GM10266 (cell line): ENCODE measurements at regions not wholly inside any gene's neighbourhood (a gene's known extent, or its start where the extent isn't known, plus 50 kb on each side); places are given as distances from the start of the nearest gene placed in this dataset.

Experiments
- DNase-seq: peaks from one replicate; pipeline ENCODE4 v3.0.0; 2012; ENCODE audit errors: extremely low spot score
- TF ChIP-seq, protein P1 (sequence below): IDR thresholded peaks from 2 replicates; pipeline ENCODE4 v1.5.1; 2012; ENCODE audit warnings: mild to moderate bottlenecking, low read depth; ENCODE audit not compliant: control insufficient read depth, insufficient read depth; ENCODE audit errors: missing control alignments

DNA sequence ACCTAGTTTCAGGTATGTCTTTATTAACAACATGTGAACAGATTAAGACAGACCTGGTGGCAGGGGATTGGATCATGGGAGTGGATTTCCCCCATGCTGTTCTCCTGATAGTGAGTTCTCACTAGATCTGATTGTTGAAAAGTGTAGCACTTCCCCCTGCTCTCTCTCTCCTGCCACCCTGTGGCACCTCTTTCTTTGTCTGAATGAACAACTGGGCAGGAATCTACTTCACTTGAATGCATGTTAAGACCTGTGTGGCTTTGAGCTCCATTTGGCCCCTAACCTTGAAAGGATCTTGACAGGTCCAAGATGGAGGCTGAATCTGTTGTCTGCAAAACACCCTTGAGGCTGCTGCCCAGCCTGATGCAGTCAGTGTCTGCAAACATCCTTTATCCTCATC is 194.4 kb downstream of the RNF144A start:
- DNase-seq, result no peak
- TF ChIP-seq, protein P1, sequence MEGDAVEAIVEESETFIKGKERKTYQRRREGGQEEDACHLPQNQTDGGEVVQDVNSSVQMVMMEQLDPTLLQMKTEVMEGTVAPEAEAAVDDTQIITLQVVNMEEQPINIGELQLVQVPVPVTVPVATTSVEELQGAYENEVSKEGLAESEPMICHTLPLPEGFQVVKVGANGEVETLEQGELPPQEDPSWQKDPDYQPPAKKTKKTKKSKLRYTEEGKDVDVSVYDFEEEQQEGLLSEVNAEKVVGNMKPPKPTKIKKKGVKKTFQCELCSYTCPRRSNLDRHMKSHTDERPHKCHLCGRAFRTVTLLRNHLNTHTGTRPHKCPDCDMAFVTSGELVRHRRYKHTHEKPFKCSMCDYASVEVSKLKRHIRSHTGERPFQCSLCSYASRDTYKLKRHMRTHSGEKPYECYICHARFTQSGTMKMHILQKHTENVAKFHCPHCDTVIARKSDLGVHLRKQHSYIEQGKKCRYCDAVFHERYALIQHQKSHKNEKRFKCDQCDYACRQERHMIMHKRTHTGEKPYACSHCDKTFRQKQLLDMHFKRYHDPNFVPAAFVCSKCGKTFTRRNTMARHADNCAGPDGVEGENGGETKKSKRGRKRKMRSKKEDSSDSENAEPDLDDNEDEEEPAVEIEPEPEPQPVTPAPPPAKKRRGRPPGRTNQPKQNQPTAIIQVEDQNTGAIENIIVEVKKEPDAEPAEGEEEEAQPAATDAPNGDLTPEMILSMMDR, result no peak

DNA sequence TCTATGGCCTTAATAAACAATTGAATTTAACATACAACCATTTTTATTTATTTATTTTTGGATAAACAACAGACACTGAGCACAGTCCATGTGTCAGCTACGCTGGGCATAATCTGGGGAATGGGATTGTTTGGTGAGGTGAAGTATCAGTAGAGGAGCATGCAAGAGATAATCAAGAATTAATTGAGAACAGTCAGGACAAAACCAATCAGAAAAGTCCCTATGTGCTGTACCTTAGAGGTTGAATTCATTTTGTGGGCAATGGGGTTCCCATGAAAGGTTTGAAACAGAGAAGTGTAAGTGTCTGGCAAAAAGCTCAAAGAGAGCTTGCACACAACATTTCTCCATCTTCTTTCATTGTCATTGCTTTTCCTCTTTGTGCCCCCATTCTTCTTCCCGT is 198.2 kb downstream of the RNF144A start:
- TF ChIP-seq, protein P1, result no peak
- DNase-seq, result no peak

DNA sequence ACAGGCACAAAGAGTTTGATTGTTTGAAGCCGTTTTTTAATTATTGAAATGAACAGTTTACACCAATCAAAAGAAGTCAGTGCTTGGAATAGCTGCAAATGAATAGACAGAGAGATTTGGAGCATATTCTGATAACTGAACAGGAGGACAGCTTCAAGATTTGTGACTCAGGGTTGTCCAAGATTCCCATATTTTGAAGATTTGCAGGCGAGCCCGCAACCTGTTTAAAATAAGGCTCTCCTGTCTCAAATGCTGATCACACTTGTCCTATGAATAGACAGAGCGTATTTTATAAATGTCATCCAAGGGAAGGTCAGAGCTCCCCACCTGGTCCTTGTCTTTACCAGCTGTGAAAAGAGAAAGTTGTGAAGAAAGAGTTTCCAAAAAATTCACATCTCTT is 198.7 kb downstream of the RNF144A start:
- DNase-seq, result no peak
- TF ChIP-seq, protein P1, result no peak

DNA sequence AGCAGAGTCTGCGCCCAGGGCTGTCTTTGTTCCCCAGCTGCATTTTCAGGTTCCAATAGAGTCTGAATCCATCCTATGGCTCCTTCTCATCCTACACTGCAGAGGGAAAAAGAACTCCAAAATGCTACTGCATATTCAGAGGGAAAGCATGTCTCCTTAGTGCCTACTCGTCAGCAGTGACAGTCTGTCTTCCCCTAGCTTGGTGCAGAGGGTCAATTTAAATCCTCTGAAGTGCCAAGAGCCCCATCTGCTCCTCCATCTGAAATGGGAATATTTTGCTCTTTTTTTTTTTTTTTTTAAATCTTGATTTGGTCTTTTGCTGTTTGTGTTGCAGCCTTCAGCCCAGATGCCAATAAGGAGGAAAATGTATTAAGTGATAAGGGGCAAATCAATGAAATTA is 199.3 kb downstream of the RNF144A start:
- TF ChIP-seq, protein P1, result no peak
- no peak for DNase-seq

DNA sequence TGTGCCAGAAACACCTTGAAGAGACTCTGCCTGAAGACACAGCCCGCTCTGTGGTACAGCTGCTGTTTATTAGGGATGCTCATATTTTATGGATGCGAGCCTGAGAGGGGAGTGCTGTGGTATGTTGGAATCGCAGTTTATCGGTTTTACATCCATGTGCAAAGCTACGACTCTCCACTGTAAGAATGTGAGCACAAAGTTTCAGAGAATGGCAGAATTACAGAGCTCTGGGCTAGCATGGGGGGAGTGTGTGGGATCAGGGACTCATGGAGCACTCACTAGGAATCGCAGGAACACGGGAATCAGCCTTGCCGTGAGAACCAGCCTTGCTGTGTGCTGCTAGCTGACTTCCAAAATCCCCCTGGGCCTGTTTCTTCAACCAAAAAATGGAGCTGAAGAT is 199.9 kb downstream of the RNF144A start:
- DNase-seq, result no peak
- TF ChIP-seq, protein P1, result no peak

DNA sequence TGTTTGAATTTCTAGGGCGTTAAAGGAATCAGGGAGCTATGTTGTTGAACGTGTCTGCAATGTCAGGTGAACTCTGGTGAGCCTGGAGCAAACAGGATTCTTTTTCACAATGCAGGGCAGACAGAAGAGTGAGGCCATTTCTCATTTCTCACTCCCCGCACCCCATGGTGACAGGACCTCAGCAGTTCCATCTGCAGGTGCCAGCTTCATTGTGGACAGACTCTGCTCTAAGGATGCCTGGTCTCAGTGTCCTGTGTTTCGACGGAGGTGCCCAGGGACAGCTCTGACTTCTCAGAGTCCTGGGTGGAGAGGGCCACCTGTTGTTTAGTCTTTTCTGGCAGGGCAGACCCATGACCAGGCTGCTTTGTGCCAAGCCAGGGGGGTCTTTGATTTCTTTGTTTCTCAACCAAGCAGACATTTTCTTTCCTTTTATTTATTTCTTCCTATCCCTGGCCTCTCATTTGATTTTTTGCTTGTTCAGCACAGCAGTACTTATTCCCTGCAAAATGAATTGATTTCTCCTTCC is 201.5 kb downstream of the RNF144A start:
- DNase-seq, result no peak
- TF ChIP-seq, protein P1, result no peak

DNA sequence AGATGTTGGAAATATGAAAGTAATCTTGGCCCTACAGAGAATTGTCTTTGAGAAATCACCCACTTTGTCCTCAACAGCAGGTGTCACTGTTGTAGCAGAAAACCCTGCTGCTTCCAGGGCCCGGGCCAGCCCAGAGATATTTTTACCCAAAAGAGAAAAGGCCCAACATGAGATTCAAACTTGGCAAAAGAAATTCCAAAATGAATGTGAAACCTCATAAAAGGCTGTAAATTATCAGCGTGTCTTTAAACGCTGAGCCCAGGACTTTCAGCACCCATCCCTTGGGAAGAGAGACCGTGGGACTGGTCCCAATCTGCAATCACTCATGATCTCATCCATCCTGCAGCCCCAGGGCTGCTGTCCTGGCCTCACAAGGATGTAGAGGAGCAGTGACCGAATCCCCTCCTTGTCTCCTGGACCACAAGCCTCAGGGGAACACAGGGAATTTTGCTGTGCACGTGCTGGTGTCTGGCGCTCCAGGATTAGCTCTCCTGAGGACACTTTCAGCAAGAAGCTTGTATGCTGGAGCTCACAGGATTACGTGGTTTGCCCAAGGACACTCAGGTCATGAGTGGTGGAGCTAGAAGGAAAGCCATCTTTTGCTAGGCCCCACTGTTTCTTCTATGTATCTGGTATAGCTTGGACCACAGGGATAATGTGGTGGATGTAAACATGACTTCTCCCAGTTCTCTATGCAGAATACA is 202.1 kb downstream of the RNF144A start:
- TF ChIP-seq, protein P1, result no peak
- DNase-seq, result no peak
